ENCODE measurements at regions not wholly inside any gene's neighbourhood (a gene's known extent, or its start where the extent isn't known, plus 50 kb on each side); places are given as distances from the start of the nearest gene placed in this dataset.

- CTCF ChIA-PET = no interaction called here
- BruUV-seq (replicated peaks) = no TSS peak
- intact Hi-C loops (cut with micrococcal nuclease; ENCODE audit: unreplicated experiment) = no loop called here
Observed at GRCh38 chr4:155600244-155600643, 66.4 kb upstream of the GUCY1A1 start.

GRCh38 chr4:155599596-155599995 is 67.1 kb upstream of the GUCY1A1 start:
- POLR2A ChIA-PET (ENCODE audit: low non-redundant PET) = no interaction called here
- DNase-seq (ENCODE audit: low spot score) = no peak
- Histone ChIP-seq H3K27me3 (replicated peaks; ENCODE audit: insufficient read depth, low read depth, low read length, poor library complexity) (no peaks in the 10 kb centered on the region), H3K4me3 (ENCODE audit: low read depth, low read length, poor library complexity, severe bottlenecking) (no peak overlapping the region), H3K9me3 (ENCODE audit: low read depth, low read length, poor library complexity, severe bottlenecking) (no peaks in the 10 kb centered on the region), H3K27ac (ENCODE audit: low read depth, low read length, poor library complexity, severe bottlenecking) (no peak overlapping the region), H3K36me3 (ENCODE audit: insufficient read depth, low read length, poor library complexity, severe bottlenecking) (no peaks in the 10 kb centered on the region), H3K4me1 (ENCODE audit: insufficient read depth, low read length, poor library complexity, severe bottlenecking) (no peaks in the 10 kb centered on the region)
- BruUV-seq (replicated peaks) = no TSS peak
- CTCF ChIA-PET = no interaction called here
- intact Hi-C loops (cut with micrococcal nuclease; ENCODE audit: unreplicated experiment) = no loop called here
- TF ChIP-seq CTCF (conservative IDR thresholded peaks at IDR 0.05; ENCODE audit: low read depth, low read length) (no peak), EZH2 (IDR thresholded peaks at IDR 0.05; ENCODE audit: borderline replicate concordance, low read depth, low read length, poor library complexity, severe bottlenecking) (no peak)

More at GRCh38 chr4:155600244-155600643, 66.4 kb upstream of the GUCY1A1 start:
- Histone ChIP-seq H3K9me3 (ENCODE audit: low read depth, low read length, poor library complexity, severe bottlenecking) (no peaks in the 10 kb centered on the region), H3K4me1 (ENCODE audit: insufficient read depth, low read length, poor library complexity, severe bottlenecking) (no peaks in the 10 kb centered on the region), H3K27ac (ENCODE audit: low read depth, low read length, poor library complexity, severe bottlenecking) (no peak overlapping the region), H3K27me3 (replicated peaks; ENCODE audit: insufficient read depth, low read depth, low read length, poor library complexity) (no peaks in the 10 kb centered on the region), H3K4me3 (ENCODE audit: low read depth, low read length, poor library complexity, severe bottlenecking) (no peak overlapping the region), H3K36me3 (ENCODE audit: insufficient read depth, low read length, poor library complexity, severe bottlenecking) (no peaks in the 10 kb centered on the region)
- POLR2A ChIA-PET (ENCODE audit: low non-redundant PET) = no interaction called here
- DNase-seq (ENCODE audit: low spot score) = no peak
- no peak for TF ChIP-seq EZH2 (IDR thresholded peaks at IDR 0.05; ENCODE audit: borderline replicate concordance, low read depth, low read length, poor library complexity, severe bottlenecking)
- TF ChIP-seq CTCF (conservative IDR thresholded peaks at IDR 0.05; ENCODE audit: low read depth, low read length) = no peak

GRCh38 chr4:155599085-155599484 is 67.6 kb upstream of the GUCY1A1 start:
- DNase-seq (ENCODE audit: low spot score) = no peak
- TF ChIP-seq EZH2 (IDR thresholded peaks at IDR 0.05; ENCODE audit: borderline replicate concordance, low read depth, low read length, poor library complexity, severe bottlenecking) (no peak), CTCF (conservative IDR thresholded peaks at IDR 0.05; ENCODE audit: low read depth, low read length) (no peak)
- Histone ChIP-seq H3K36me3 (ENCODE audit: insufficient read depth, low read length, poor library complexity, severe bottlenecking) (no peaks in the 10 kb centered on the region), H3K4me3 (ENCODE audit: low read depth, low read length, poor library complexity, severe bottlenecking) (no peak overlapping the region), H3K9me3 (ENCODE audit: low read depth, low read length, poor library complexity, severe bottlenecking) (no peaks in the 10 kb centered on the region), H3K27ac (ENCODE audit: low read depth, low read length, poor library complexity, severe bottlenecking) (no peak overlapping the region), H3K27me3 (replicated peaks; ENCODE audit: insufficient read depth, low read depth, low read length, poor library complexity) (no peaks in the 10 kb centered on the region), H3K4me1 (ENCODE audit: insufficient read depth, low read length, poor library complexity, severe bottlenecking) (no peaks in the 10 kb centered on the region)
- no TSS peak for BruUV-seq (replicated peaks)
- ChIA-PET CTCF (no interaction called here), POLR2A (ENCODE audit: low non-redundant PET) (no interaction called here)
- intact Hi-C loops (cut with micrococcal nuclease; ENCODE audit: unreplicated experiment) = no loop called here
